Cardiac fibroblast (primary cell): ENCODE measurements at regions not wholly inside any gene's neighbourhood (a gene's known extent, or its start where the extent isn't known, plus 50 kb on each side); places are given as distances from the start of the nearest gene placed in this dataset.
A peak's percentile ranks its signal among the peaks of the same experiment; 100 is the strongest.

Experiments
- DNase-seq, 2 donors: peaks; one replicate each; pipeline versions ENCODE4 v3.0.0 to v3.0.0-alpha.2; 2010; ENCODE audit warnings: low read depth in 2 of 2
- H3K4me3 ChIP-seq, 2 donors: replicated peaks in 1 of 2; 1 replicate in 1 of 2; 2 replicates in 1 of 2; pipeline ENCODE4 v1.5.1; 2011; ENCODE audit warnings: low read depth in 2 of 2, low read length in 2 of 2, mild to moderate bottlenecking in 2 of 2, moderate library complexity in 1 of 2
- CTCF ChIP-seq: IDR thresholded peaks from one replicate; pipeline ENCODE4 v1.5.1; 2011; ENCODE audit warnings: low read depth, mild to moderate bottlenecking, low read length, inconsistent platforms

- DNase-seq, result no peak
- no peak overlapping the region for H3K4me3 ChIP-seq
- TF ChIP-seq CTCF, result no peak
Measured at GRCh38 chr11:22567759-22568158, 57.9 kb downstream of the FANCF start.

GRCh38 chr11:22566293-22566692, 59.3 kb downstream of the FANCF start:
- no peak overlapping the region for H3K4me3 ChIP-seq
- TF ChIP-seq CTCF, result no peak
- DNase-seq, result no peak

GRCh38 chr11:22561283-22561682, 64.3 kb downstream of the FANCF start:
- TF ChIP-seq CTCF, result no peak

GRCh38 chr11:22559416-22559815, 66.2 kb downstream of the FANCF start:
- no peak for DNase-seq
- H3K4me3 ChIP-seq, result no peak overlapping the region
- no peak for TF ChIP-seq CTCF

More at GRCh38 chr11:22561283-22561682, 64.3 kb downstream of the FANCF start:
- no peak overlapping the region for H3K4me3 ChIP-seq
- no peak for DNase-seq

GRCh38 chr11:22558664-22559063, 67.0 kb downstream of the FANCF start:
- TF ChIP-seq CTCF, result no peak
- no peak overlapping the region for H3K4me3 ChIP-seq
- DNase-seq, result peak; percentile 10 to 35

GRCh38 chr11:22556381-22556780, 69.2 kb downstream of the FANCF start:
- TF ChIP-seq CTCF, result no peak
- no peak for DNase-seq
- H3K4me3 ChIP-seq, result no peak overlapping the region

GRCh38 chr11:22555881-22556280, 69.7 kb downstream of the FANCF start:
- TF ChIP-seq CTCF, result no peak
- H3K4me3 ChIP-seq, result no peak overlapping the region
- DNase-seq, result no peak
